ENCODE measurements at regions not wholly inside any gene's neighbourhood (a gene's known extent, or its start where the extent isn't known, plus 50 kb on each side); places are given as distances from the start of the nearest gene placed in this dataset.

- Histone ChIP-seq H3K27me3 (no peaks in the 10 kb centered on the region), H3K36me3 (no peaks in the 10 kb centered on the region), H3F3A (ENCODE audit: low read depth) (no peaks in the 10 kb centered on the region), H3K9ac (no peak overlapping the region), H3K4me1 (peaks cover 22% of the 10 kb centered on the region), H3K4me2 (no peak overlapping the region), H3K4me3 (no peak overlapping the region), H3K27ac (no peak overlapping the region), H4K20me1 (ENCODE audit: low read depth) (no peaks in the 10 kb centered on the region), H3K9me3 (ENCODE audit: low read depth) (no peaks in the 10 kb centered on the region), H3K79me2 (ENCODE audit: low read depth) (no peaks in the 10 kb centered on the region), H2AFZ (replicated peaks) (no peak overlapping the region)
- peak; percentile 14 for DNase-seq (ENCODE audit: low spot score)
- H3K27ac Mint-ChIP-seq, result no peak overlapping the region
- no peaks in the 10 kb centered on the region for H3K36me3 Mint-ChIP-seq
- H3K27me3 Mint-ChIP-seq (ENCODE audit: insufficient read depth, low read depth), result peaks cover 5% of the 10 kb centered on the region
- no peak for TF ChIP-seq EZH2phosphoT487 (IDR thresholded peaks at IDR 0.05)
- TF ChIP-seq CTCF (IDR thresholded peaks at IDR 0.05), result no peak
- no peak for TF ChIP-seq EZH2 (IDR thresholded peaks at IDR 0.05)
- H3K4me1 Mint-ChIP-seq, result peaks cover 36% of the 10 kb centered on the region
- H3K9me3 Mint-ChIP-seq, result no peaks in the 10 kb centered on the region
- no peak overlapping the region for H3K4me3 Mint-ChIP-seq
Observed at GRCh38 chr2:104502901-104503300, 351.0 kb upstream of the POU3F3 start.

GRCh38 chr2:104504331-104505073, 349.4 kb upstream of the POU3F3 start:
- no peak for TF ChIP-seq CTCF (IDR thresholded peaks at IDR 0.05)
- no peak for TF ChIP-seq EZH2phosphoT487 (IDR thresholded peaks at IDR 0.05)
- no peak for TF ChIP-seq EZH2 (IDR thresholded peaks at IDR 0.05)
- H3K27ac Mint-ChIP-seq, result no peak overlapping the region

GRCh38 chr2:104518256-104518655, 335.7 kb upstream of the POU3F3 start:
- TF ChIP-seq EZH2phosphoT487 (IDR thresholded peaks at IDR 0.05), result no peak
- no peak for TF ChIP-seq EZH2 (IDR thresholded peaks at IDR 0.05)
- TF ChIP-seq CTCF (IDR thresholded peaks at IDR 0.05), result no peak
- Histone ChIP-seq H3K4me3 (no peak overlapping the region), H3K9ac (no peak overlapping the region), H3K36me3 (no peaks in the 10 kb centered on the region), H4K20me1 (ENCODE audit: low read depth) (no peaks in the 10 kb centered on the region), H3K9me3 (ENCODE audit: low read depth) (no peaks in the 10 kb centered on the region), H3K27ac (no peak overlapping the region), H3K79me2 (ENCODE audit: low read depth) (no peaks in the 10 kb centered on the region), H3K27me3 (no peaks in the 10 kb centered on the region), H3K4me2 (no peak overlapping the region), H2AFZ (replicated peaks) (no peak overlapping the region), H3K4me1 (no peaks in the 10 kb centered on the region), H3F3A (ENCODE audit: low read depth) (no peaks in the 10 kb centered on the region)
- H3K4me1 Mint-ChIP-seq, result peaks cover 18% of the 10 kb centered on the region
- H3K36me3 Mint-ChIP-seq, result no peaks in the 10 kb centered on the region
- H3K9me3 Mint-ChIP-seq, result peaks cover 2% of the 10 kb centered on the region
- peaks cover 2% of the 10 kb centered on the region for H3K27me3 Mint-ChIP-seq (ENCODE audit: insufficient read depth, low read depth)
- no peak overlapping the region for H3K4me3 Mint-ChIP-seq
- no peak for DNase-seq (ENCODE audit: low spot score)
- no peak overlapping the region for H3K27ac Mint-ChIP-seq

More at GRCh38 chr2:104504331-104505073, 349.4 kb upstream of the POU3F3 start:
- Histone ChIP-seq H3K79me2 (ENCODE audit: low read depth) (no peaks in the 10 kb centered on the region), H3K9ac (no peak overlapping the region), H3F3A (ENCODE audit: low read depth) (no peaks in the 10 kb centered on the region), H3K4me3 (no peak overlapping the region), H3K9me3 (ENCODE audit: low read depth) (no peaks in the 10 kb centered on the region), H3K4me2 (no peak overlapping the region), H2AFZ (replicated peaks) (no peak overlapping the region), H3K27me3 (no peaks in the 10 kb centered on the region), H4K20me1 (ENCODE audit: low read depth) (no peaks in the 10 kb centered on the region), H3K36me3 (no peaks in the 10 kb centered on the region), H3K4me1 (peaks cover 22% of the 10 kb centered on the region), H3K27ac (no peak overlapping the region)
- Mint-ChIP-seq H3K9me3 (no peaks in the 10 kb centered on the region), H3K27me3 (ENCODE audit: insufficient read depth, low read depth) (peaks cover 9% of the 10 kb centered on the region), H3K4me1 (peaks cover 36% of the 10 kb centered on the region), H3K4me3 (no peak overlapping the region), H3K36me3 (no peaks in the 10 kb centered on the region)
- no peak for DNase-seq (ENCODE audit: low spot score)

Data from neural progenitor cell (in vitro differentiated cells).